GM12873 (cell line): ENCODE measurements at regions not wholly inside any gene's neighbourhood (a gene's known extent, or its start where the extent isn't known, plus 50 kb on each side); places are given as distances from the start of the nearest gene placed in this dataset.

Experiments
- CTCF ChIP-seq: IDR thresholded peaks from 2 replicates; pipeline ENCODE4 v1.5.1; 2012; ENCODE audit warnings: low read depth, mild to moderate bottlenecking, moderate library complexity, low read length, control low read depth; ENCODE audit not compliant: insufficient read depth; ENCODE audit errors: missing control alignments

GRCh38 chr14:98721061-98721460 is 550.9 kb downstream of the BCL11B start:
- no peak for TF ChIP-seq CTCF

DNA sequence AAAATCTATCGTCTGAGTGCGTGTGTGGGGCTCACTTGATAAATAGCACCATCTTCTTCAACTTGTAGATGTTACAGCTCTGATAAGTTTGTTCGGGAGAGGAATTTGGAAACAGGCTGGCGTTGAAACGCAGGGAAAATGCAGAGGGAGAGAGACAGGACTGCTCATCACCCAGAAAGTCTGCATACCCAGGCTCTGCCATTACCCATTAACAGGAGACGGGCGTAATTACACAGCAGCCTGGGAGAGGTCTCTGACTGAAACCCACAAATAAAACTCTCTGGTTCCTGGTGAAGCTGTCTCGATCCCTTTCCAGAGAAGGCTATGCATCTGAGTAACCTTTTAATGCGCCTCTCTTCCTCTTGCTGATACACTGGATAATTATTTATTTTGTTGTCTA is 547.3 kb downstream of the BCL11B start:
- TF ChIP-seq CTCF: no peak

DNA sequence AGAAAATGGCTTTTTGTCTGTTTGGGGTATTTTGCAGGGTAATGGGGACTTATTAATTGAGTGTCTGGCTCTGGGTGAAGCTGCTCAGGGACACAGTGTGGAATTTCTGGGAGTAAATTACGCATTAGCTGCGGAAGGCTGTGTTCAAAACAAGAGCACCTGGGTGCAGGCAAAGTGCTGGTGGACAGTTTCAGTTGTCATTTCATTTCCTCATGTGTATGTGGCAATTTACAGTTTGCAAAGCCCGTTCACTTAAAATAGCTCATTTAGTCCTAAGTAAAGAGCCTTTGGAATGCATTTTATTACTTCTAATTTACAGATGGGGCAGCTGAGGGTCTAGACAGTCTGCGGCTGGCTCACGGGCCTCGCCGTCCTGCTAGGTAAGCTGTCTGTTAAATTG is 546.8 kb downstream of the BCL11B start:
- no peak for TF ChIP-seq CTCF

DNA sequence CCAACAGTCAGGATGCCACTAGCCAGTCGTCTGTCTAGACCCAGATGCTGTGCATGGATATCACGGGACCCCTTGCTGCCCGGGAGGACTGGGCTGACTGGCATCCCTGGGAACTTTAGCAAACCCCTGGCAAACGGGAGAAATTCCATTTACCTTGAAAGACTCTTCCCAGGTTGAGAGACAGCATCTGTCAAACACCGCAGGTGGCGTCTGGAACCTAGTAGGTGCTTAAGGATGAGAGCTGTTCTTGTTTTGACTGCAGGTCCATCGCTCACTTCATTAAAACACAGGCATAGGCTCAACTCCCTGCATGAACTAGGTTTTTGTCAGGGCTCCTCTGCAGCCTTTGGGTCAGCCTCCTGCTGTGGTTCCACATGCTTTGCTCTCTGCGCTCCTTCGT is 546.3 kb downstream of the BCL11B start:
- no peak for TF ChIP-seq CTCF

DNA sequence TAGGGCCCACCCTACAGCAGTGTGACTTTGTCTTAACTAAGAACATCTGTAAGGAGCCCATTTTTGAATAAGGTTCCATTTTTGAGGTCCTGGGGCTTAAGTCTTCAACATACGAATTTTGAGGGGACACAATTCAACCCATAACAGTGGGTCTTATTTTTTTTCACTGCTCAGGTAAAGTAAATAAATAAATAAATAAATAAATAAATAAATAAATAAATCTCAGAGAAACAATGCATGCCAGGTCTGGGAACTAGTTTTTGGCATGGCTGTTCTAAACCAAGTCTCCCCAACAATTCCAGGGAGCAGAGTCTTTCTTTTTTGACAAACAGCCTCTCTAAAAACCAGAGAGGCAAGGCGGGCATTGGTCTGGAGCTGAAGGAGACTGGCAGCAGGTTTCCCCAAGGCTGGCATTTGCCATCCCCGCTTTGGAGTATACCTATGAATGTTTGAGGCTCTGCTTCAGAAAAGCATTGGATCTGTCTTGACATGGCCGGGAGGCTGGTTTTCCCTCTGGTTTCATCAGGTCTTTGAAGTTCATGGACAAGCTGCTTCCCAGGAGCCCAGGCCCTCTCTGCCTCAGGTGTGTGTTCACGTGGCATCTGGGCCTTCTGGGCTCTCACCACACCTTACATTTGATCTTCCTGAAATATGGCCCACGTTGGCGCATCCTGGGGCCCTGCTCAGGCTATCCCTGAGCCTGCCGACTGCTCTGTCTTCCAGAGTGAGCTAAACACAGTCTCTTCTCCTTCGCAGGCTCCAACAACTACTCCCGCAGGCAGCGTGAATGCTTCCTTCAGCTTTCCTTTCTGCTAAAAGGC is 545.2 kb downstream of the BCL11B start:
- no peak for TF ChIP-seq CTCF

- TF ChIP-seq CTCF: no peak
These were observed 544.0 kb downstream of the BCL11B start for GRCh38 chr14:98728024-98728423.

GRCh38 chr14:98728836-98729235 is 543.2 kb downstream of the BCL11B start:
- no peak for TF ChIP-seq CTCF
